ENCODE measurements at regions not wholly inside any gene's neighbourhood (a gene's known extent, or its start where the extent isn't known, plus 50 kb on each side); places are given as distances from the start of the nearest gene placed in this dataset.

GRCh38 chr14:49240383-49240782 lies 345.8 kb downstream of the RPS29 start:
- no peak for TF ChIP-seq EZH2phosphoT487 (IDR thresholded peaks at IDR 0.05)
- no peak for TF ChIP-seq CTCF (IDR thresholded peaks at IDR 0.05)
- TF ChIP-seq EZH2 (IDR thresholded peaks at IDR 0.05), result no peak
- Histone ChIP-seq H3K79me2 (ENCODE audit: low read depth) (no peaks in the 10 kb centered on the region), H3K4me1 (no peaks in the 10 kb centered on the region), H3K4me2 (no peak overlapping the region), H3K36me3 (no peaks in the 10 kb centered on the region), H4K20me1 (ENCODE audit: low read depth) (no peaks in the 10 kb centered on the region), H3F3A (ENCODE audit: low read depth) (no peaks in the 10 kb centered on the region), H3K4me3 (no peak overlapping the region), H3K9ac (no peak overlapping the region), H3K27ac (no peak overlapping the region), H3K9me3 (ENCODE audit: low read depth) (peaks cover 10% of the 10 kb centered on the region), H2AFZ (replicated peaks) (no peak overlapping the region), H3K27me3 (no peaks in the 10 kb centered on the region)
- Mint-ChIP-seq H3K9me3 (peaks cover 34% of the 10 kb centered on the region), H3K27me3 (ENCODE audit: insufficient read depth, low read depth) (peaks cover 5% of the 10 kb centered on the region), H3K36me3 (peaks cover 3% of the 10 kb centered on the region), H3K27ac (no peak overlapping the region), H3K4me3 (no peak overlapping the region), H3K4me1 (no peaks in the 10 kb centered on the region)
- no peak for DNase-seq (ENCODE audit: low spot score)

DNA sequence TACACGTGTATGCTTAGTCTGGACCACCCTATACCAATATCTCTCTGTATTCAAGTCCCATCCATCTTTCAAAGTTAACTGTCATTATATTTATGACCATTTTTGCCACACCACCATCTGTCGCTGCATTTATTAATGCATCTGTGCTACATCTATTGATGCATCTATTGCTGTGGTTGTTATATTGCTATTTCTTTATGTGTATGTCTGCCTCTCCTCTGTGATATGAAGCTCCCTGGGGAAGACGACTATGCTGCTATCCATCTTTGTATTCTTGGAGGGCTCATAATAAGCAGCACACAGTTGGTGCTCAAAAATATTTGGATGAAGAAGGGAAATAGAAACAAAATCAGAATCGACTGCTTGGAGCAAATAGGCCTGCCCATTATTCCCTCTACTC lies 357.6 kb downstream of the RPS29 start:
- no peak for DNase-seq (ENCODE audit: low spot score)
- no peak overlapping the region for H3K27ac Mint-ChIP-seq
- H3K4me2 ChIP-seq, result no peak overlapping the region
- H3K4me3 Mint-ChIP-seq, result no peak overlapping the region
- TF ChIP-seq EZH2phosphoT487 (IDR thresholded peaks at IDR 0.05) (no peak), CTCF (IDR thresholded peaks at IDR 0.05) (no peak), EZH2 (IDR thresholded peaks at IDR 0.05) (no peak)
- no peak overlapping the region for H3K4me3 ChIP-seq
- H3K27ac ChIP-seq, result no peak overlapping the region
- H3K4me1 ChIP-seq, result no peaks in the 10 kb centered on the region
- H3K9ac ChIP-seq, result no peak overlapping the region
- no peaks in the 10 kb centered on the region for H3K36me3 ChIP-seq
- peaks cover 3% of the 10 kb centered on the region for H3K27me3 Mint-ChIP-seq (ENCODE audit: insufficient read depth, low read depth)
- H3K4me1 Mint-ChIP-seq, result no peaks in the 10 kb centered on the region
- no peaks in the 10 kb centered on the region for H3F3A ChIP-seq (ENCODE audit: low read depth)
- H4K20me1 ChIP-seq (ENCODE audit: low read depth), result no peaks in the 10 kb centered on the region
- H3K9me3 ChIP-seq (ENCODE audit: low read depth), result no peaks in the 10 kb centered on the region
- no peak overlapping the region for H2AFZ ChIP-seq (replicated peaks)
- H3K36me3 Mint-ChIP-seq, result no peaks in the 10 kb centered on the region
- H3K9me3 Mint-ChIP-seq, result peaks cover 2% of the 10 kb centered on the region
- H3K27me3 ChIP-seq, result no peaks in the 10 kb centered on the region
- no peaks in the 10 kb centered on the region for H3K79me2 ChIP-seq (ENCODE audit: low read depth)

- Histone ChIP-seq H3K27ac (no peak overlapping the region), H3K27me3 (no peaks in the 10 kb centered on the region), H3K4me3 (no peak overlapping the region), H2AFZ (replicated peaks) (no peak overlapping the region), H3K4me2 (no peak overlapping the region), H3K9me3 (ENCODE audit: low read depth) (no peaks in the 10 kb centered on the region), H3K4me1 (no peaks in the 10 kb centered on the region), H3K79me2 (ENCODE audit: low read depth) (no peaks in the 10 kb centered on the region), H3K36me3 (no peaks in the 10 kb centered on the region), H3F3A (ENCODE audit: low read depth) (no peaks in the 10 kb centered on the region), H4K20me1 (ENCODE audit: low read depth) (no peaks in the 10 kb centered on the region), H3K9ac (no peak overlapping the region)
- Mint-ChIP-seq H3K9me3 (no peaks in the 10 kb centered on the region), H3K36me3 (no peaks in the 10 kb centered on the region), H3K4me3 (no peak overlapping the region), H3K4me1 (no peaks in the 10 kb centered on the region), H3K27me3 (ENCODE audit: insufficient read depth, low read depth) (no peaks in the 10 kb centered on the region), H3K27ac (no peak overlapping the region)
- DNase-seq (ENCODE audit: low spot score), result no peak
- TF ChIP-seq CTCF (IDR thresholded peaks at IDR 0.05) (no peak), EZH2phosphoT487 (IDR thresholded peaks at IDR 0.05) (no peak), EZH2 (IDR thresholded peaks at IDR 0.05) (no peak)
These were observed 364.9 kb downstream of the RPS29 start for GRCh38 chr14:49221316-49221715.

DNA sequence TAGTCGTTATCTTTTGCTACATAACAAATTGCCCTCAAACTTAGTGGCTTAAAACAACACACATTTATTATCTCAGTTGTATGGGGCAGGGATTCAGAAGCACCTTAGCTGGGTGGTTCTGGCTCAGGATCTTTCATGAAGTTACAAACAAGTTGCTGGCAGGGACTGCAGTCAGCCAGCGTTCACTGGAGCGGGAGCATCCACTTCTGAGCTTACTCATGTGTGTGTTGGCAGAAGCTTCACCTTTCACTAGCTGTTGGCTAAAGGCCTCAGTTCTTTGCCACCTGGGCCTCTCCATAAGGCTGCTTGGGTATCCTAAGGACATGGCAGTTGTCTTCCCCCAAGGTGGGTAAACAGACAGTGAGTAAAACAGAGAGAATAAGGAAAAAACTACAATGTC lies 365.7 kb downstream of the RPS29 start:
- Histone ChIP-seq H3K4me2 (no peak overlapping the region), H3K27ac (no peak overlapping the region), H3K4me3 (no peak overlapping the region), H4K20me1 (ENCODE audit: low read depth) (no peaks in the 10 kb centered on the region), H3K4me1 (no peaks in the 10 kb centered on the region), H3K9ac (no peak overlapping the region), H3F3A (ENCODE audit: low read depth) (no peaks in the 10 kb centered on the region), H2AFZ (replicated peaks) (no peak overlapping the region), H3K36me3 (no peaks in the 10 kb centered on the region), H3K9me3 (ENCODE audit: low read depth) (no peaks in the 10 kb centered on the region), H3K79me2 (ENCODE audit: low read depth) (no peaks in the 10 kb centered on the region), H3K27me3 (no peaks in the 10 kb centered on the region)
- DNase-seq (ENCODE audit: low spot score), result peak; percentile 2
- H3K4me1 Mint-ChIP-seq, result no peaks in the 10 kb centered on the region
- no peaks in the 10 kb centered on the region for H3K36me3 Mint-ChIP-seq
- TF ChIP-seq EZH2phosphoT487 (IDR thresholded peaks at IDR 0.05) (no peak), CTCF (IDR thresholded peaks at IDR 0.05) (no peak), EZH2 (IDR thresholded peaks at IDR 0.05) (no peak)
- H3K4me3 Mint-ChIP-seq, result no peak overlapping the region
- no peaks in the 10 kb centered on the region for H3K27me3 Mint-ChIP-seq (ENCODE audit: insufficient read depth, low read depth)
- no peak overlapping the region for H3K27ac Mint-ChIP-seq
- H3K9me3 Mint-ChIP-seq, result no peaks in the 10 kb centered on the region

All from neural progenitor cell (in vitro differentiated cells).